Loucy (cell line): ENCODE measurements at regions not wholly inside any gene's neighbourhood (a gene's known extent, or its start where the extent isn't known, plus 50 kb on each side); places are given as distances from the start of the nearest gene placed in this dataset.

Source experiments
- H2AFZ ChIP-seq: fragments of 200-600 bp; sonication (generic); 2 replicates; pipeline ENCODE4 v1.6.0; 2016; ENCODE audit warnings: antibody characterized with exemption, mild to moderate bottlenecking, low read length, moderate library complexity
- H3F3A ChIP-seq: fragments of 200-600 bp; 2 replicates; pipeline ENCODE4 v1.6.0; 2016; ENCODE audit warnings: antibody characterized with exemption, low read depth, mild to moderate bottlenecking
- H3K27me3 ChIP-seq: fragments of 200-600 bp; sonication (generic); 2 replicates; pipeline ENCODE4 v1.6.1; 2014; ENCODE audit warnings: low read length, mild to moderate bottlenecking; ENCODE audit not compliant: insufficient read depth, poor library complexity, severe bottlenecking
- H3K36me3 ChIP-seq: fragments of 200-600 bp; sonication (generic); 2 replicates; pipeline ENCODE4 v1.6.1; 2016; ENCODE audit warnings: low read length; ENCODE audit not compliant: insufficient read depth
- H3K4me1 ChIP-seq: fragments of 200-600 bp; sonication (generic); 2 replicates; pipeline ENCODE4 v1.5.1; 2014; ENCODE audit warnings: low read length, mild to moderate bottlenecking; ENCODE audit not compliant: insufficient read depth, poor library complexity, severe bottlenecking
- H3K4me2 ChIP-seq: fragments of 200-600 bp; sonication (generic); 2 replicates; pipeline ENCODE4 v1.6.0; 2014; ENCODE audit warnings: antibody characterized with exemption, low read length, low read depth, mild to moderate bottlenecking; ENCODE audit not compliant: poor library complexity, severe bottlenecking
- H3K4me3 ChIP-seq: fragments of 200-600 bp; sonication (generic); 2 replicates; pipeline ENCODE4 v1.5.1; 2014; ENCODE audit warnings: low read length, mild to moderate bottlenecking, mixed read lengths; ENCODE audit not compliant: poor library complexity, severe bottlenecking
- H3K79me2 ChIP-seq: fragments of 200-600 bp; sonication (generic); 2 replicates; pipeline ENCODE4 v1.6.1; 2014; ENCODE audit warnings: low read length; ENCODE audit not compliant: insufficient read depth
- H3K9ac ChIP-seq: fragments of 200-600 bp; sonication (generic); 2 replicates; pipeline ENCODE4 v1.6.0; 2014; ENCODE audit warnings: mild to moderate bottlenecking, low read depth, low read length, moderate library complexity; ENCODE audit not compliant: poor library complexity, severe bottlenecking
- H3K9me2 ChIP-seq: fragments of 200-600 bp; sonication (generic); replicated peaks from 2 replicates; pipeline ENCODE4 v1.6.1; 2016; ENCODE audit warnings: low read depth, low read length, mixed read lengths
- H3K9me3 ChIP-seq: fragments of 200-600 bp; sonication (generic); 2 replicates; pipeline ENCODE4 v1.6.1; 2014; ENCODE audit warnings: mild to moderate bottlenecking, antibody characterized with exemption, low read length, low read depth; ENCODE audit not compliant: insufficient read depth
- H4K20me1 ChIP-seq: fragments of 200-600 bp; sonication (generic); 2 replicates; pipeline ENCODE4 v1.6.0; 2014; ENCODE audit warnings: antibody characterized with exemption, low read length, mild to moderate bottlenecking; ENCODE audit not compliant: insufficient read depth, poor library complexity, severe bottlenecking
- CTCF ChIP-seq: fragments of 200-600 bp; sonication (generic); conservative IDR thresholded peaks from 2 replicates; pipeline ENCODE4 v1.5.1; 2014; ENCODE audit warnings: mild to moderate bottlenecking, antibody characterized with exemption, low read length
- EZH2phosphoT487 ChIP-seq: fragments of 200-600 bp; IDR thresholded peaks from 2 replicates; pipeline ENCODE4 v1.6.1; 2018; ENCODE audit warnings: antibody characterized with exemption, mild to moderate bottlenecking, moderate library complexity, borderline replicate concordance

- no peak overlapping the region for H3K9ac ChIP-seq
- no peaks in the 10 kb centered on the region for H3K9me2 ChIP-seq
- no peaks in the 10 kb centered on the region for H4K20me1 ChIP-seq
- H3K36me3 ChIP-seq = no peaks in the 10 kb centered on the region
- no peak overlapping the region for H3K4me3 ChIP-seq
- no peaks in the 10 kb centered on the region for H3K27me3 ChIP-seq
- H3K4me2 ChIP-seq = no peak overlapping the region
- H2AFZ ChIP-seq = no peak overlapping the region
- no peaks in the 10 kb centered on the region for H3K9me3 ChIP-seq
- no peaks in the 10 kb centered on the region for H3F3A ChIP-seq
- no peak for TF ChIP-seq CTCF
- no peaks in the 10 kb centered on the region for H3K79me2 ChIP-seq
- peaks cover 26% of the 10 kb centered on the region for H3K4me1 ChIP-seq
Measured at GRCh38 chr1:115426956-115427355, 88.9 kb upstream of the NGF start.

GRCh38 chr1:115426231-115426771 is 88.3 kb upstream of the NGF start:
- Histone ChIP-seq H3K36me3 (no peaks in the 10 kb centered on the region), H3F3A (no peaks in the 10 kb centered on the region), H3K79me2 (no peaks in the 10 kb centered on the region), H4K20me1 (no peaks in the 10 kb centered on the region), H3K27me3 (no peaks in the 10 kb centered on the region), H3K9me3 (no peaks in the 10 kb centered on the region), H3K4me1 (peaks cover 26% of the 10 kb centered on the region), H2AFZ (no peak overlapping the region), H3K4me3 (no peak overlapping the region), H3K9me2 (no peaks in the 10 kb centered on the region), H3K4me2 (peak overlapping the region; percentile 38), H3K9ac (no peak overlapping the region)
- TF ChIP-seq CTCF = no peak
- no peak for TF ChIP-seq EZH2phosphoT487

GRCh38 chr1:115425442-115425841 is 87.4 kb upstream of the NGF start:
- Histone ChIP-seq H4K20me1 (no peaks in the 10 kb centered on the region), H2AFZ (no peak overlapping the region), H3K4me3 (no peak overlapping the region), H3K4me1 (peaks cover 26% of the 10 kb centered on the region), H3F3A (no peaks in the 10 kb centered on the region), H3K9me2 (no peaks in the 10 kb centered on the region), H3K4me2 (no peak overlapping the region), H3K9me3 (no peaks in the 10 kb centered on the region), H3K27me3 (no peaks in the 10 kb centered on the region), H3K36me3 (no peaks in the 10 kb centered on the region), H3K9ac (no peak overlapping the region), H3K79me2 (no peaks in the 10 kb centered on the region)
- TF ChIP-seq EZH2phosphoT487 (no peak), CTCF (no peak)
